ENCODE measurements at regions not wholly inside any gene's neighbourhood (a gene's known extent, or its start where the extent isn't known, plus 50 kb on each side); places are given as distances from the start of the nearest gene placed in this dataset.
"Not testable (repeated sequence)": the region's sequence is repeated elsewhere in the genome, so short reads cannot be mapped to it uniquely, and the experiment has no call there.

- no peaks in the 10 kb centered on the region for H3K9me3 ChIP-seq
- DNase-seq = no peak
These were observed 2035.3 kb upstream of the CELF4 start for GRCh38 chr18:39600894-39601293.

GRCh38 chr18:39599251-39599650 lies 2033.7 kb upstream of the CELF4 start:
- Histone ChIP-seq H3K9me3 (no peaks in the 10 kb centered on the region), H3K36me3 (no peaks in the 10 kb centered on the region), H3K27me3 (no peaks in the 10 kb centered on the region), H3K4me3 (no peak overlapping the region)
- DNase-seq = no peak

More at GRCh38 chr18:39600894-39601293, 2035.3 kb upstream of the CELF4 start:
- Histone ChIP-seq H3K4me3 (no peak overlapping the region), H3K27me3 (no peaks in the 10 kb centered on the region), H3K36me3 (no peaks in the 10 kb centered on the region)

DNA sequence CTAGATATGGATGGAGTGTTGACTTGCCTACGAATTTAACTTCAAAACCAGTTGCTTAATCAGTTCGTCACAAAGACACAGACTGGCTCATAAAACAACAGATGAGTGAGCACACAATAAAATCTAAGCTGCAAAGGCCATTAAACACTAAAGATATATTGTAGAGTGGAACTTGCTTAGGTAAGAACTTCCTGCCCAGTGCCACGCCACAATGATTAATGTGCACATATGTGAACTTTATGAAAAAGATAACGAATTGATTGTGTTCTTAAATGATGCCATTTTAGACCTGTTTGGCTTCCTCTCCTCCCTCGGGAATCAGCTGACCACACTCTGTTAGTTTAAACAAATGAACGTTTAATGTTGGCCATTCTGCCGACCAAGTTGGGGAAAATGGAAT lies 2031.3 kb upstream of the CELF4 start:
- DNase-seq = no peak
- Histone ChIP-seq H3K27me3 (no peaks in the 10 kb centered on the region), H3K4me3 (no peak overlapping the region)

DNA sequence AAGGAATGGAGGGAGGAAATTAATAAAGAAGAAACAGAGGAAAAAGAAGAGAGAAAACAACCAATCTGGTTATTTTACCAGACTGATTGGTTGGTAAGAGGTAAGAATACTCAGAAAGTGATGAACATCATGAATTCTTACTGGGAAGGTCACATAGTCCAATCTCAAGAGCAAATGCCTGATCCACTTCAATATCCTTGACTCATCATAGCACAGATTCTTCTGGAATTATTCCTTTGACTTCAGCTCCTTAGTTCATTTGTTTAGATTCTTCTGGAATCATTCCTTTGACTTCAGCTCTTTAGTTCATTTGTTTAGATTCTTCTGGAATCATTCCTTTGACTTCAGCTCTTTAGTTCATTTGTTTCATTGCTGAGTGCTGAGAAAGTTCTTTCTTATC lies 2030.6 kb upstream of the CELF4 start:
- Histone ChIP-seq H3K9me3 (no peaks in the 10 kb centered on the region), H3K27me3 (no peaks in the 10 kb centered on the region), H3K4me3 (no peak overlapping the region), H3K36me3 (no peaks in the 10 kb centered on the region)
- no peak for DNase-seq

More for the DNA sequence above, 2031.3 kb upstream of the CELF4 start:
- no peaks in the 10 kb centered on the region for H3K9me3 ChIP-seq
- H3K36me3 ChIP-seq = no peaks in the 10 kb centered on the region

DNA sequence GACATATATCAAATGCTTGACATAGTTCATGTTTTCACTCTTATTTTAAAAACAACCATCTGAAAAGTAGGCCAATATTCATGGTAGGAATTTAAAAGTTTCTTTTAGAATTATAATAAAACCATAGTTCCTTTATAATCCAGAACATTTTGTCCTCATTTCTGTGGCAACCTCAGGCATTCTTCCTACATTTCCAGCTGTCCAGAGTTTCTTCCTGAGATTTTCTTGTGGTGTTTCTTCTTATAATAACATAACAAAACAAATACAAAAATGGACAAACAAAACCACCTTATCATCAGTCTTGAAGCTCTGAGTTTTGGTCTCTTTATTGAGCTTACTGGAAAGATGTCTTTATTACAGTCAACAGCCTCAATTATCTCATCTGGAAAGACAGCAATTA lies 2028.6 kb upstream of the CELF4 start:
- Histone ChIP-seq H3K27me3 (no peaks in the 10 kb centered on the region), H3K9me3 (no peaks in the 10 kb centered on the region), H3K4me3 (no peak overlapping the region), H3K36me3 (no peaks in the 10 kb centered on the region)
- DNase-seq = no peak

GRCh38 chr18:39591649-39592048 lies 2026.1 kb upstream of the CELF4 start:
- no peaks in the 10 kb centered on the region for H3K27me3 ChIP-seq
- no peaks in the 10 kb centered on the region for H3K36me3 ChIP-seq
- H3K9me3 ChIP-seq = no peaks in the 10 kb centered on the region
- no peak for DNase-seq
- no peak overlapping the region for H3K4me3 ChIP-seq

GRCh38 chr18:39589496-39589895 lies 2023.9 kb upstream of the CELF4 start:
- no peak for DNase-seq
- Histone ChIP-seq H3K36me3 (no peaks in the 10 kb centered on the region), H3K4me3 (no peak overlapping the region), H3K9me3 (no peaks in the 10 kb centered on the region), H3K27me3 (no peaks in the 10 kb centered on the region)

GRCh38 chr18:39587586-39587985 lies 2022.0 kb upstream of the CELF4 start:
- H3K9me3 ChIP-seq = no peaks in the 10 kb centered on the region
- no peak overlapping the region for H3K4me3 ChIP-seq
- no peaks in the 10 kb centered on the region for H3K36me3 ChIP-seq
- no peak for DNase-seq
- H3K27me3 ChIP-seq = no peaks in the 10 kb centered on the region

DNA sequence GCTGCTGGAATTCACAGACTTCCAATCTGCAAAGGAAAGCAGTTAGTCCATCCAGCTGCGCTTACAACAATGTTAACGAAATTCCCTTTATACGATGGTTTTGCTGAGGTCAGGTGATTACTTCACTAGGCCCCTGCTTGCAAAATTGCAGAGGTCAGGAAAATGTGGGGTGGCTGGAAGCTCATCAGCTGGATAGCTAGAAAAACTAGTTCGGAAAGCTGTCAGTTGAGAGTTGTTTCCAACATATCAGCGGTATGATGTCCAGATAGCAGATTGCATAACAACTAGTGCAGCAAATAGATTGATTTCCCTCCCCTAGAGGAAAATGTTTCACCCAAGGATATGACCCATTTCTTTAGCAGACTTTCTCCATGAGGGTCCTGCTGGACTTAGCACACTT lies 2021.1 kb upstream of the CELF4 start:
- H3K36me3 ChIP-seq = no peaks in the 10 kb centered on the region
- no peaks in the 10 kb centered on the region for H3K27me3 ChIP-seq
- H3K4me3 ChIP-seq = no peak overlapping the region
- no peak for DNase-seq
- H3K9me3 ChIP-seq = no peaks in the 10 kb centered on the region

- Histone ChIP-seq H3K4me3 (no peak overlapping the region), H3K27me3 (no peaks in the 10 kb centered on the region), H3K9me3 (no peaks in the 10 kb centered on the region), H3K36me3 (no peaks in the 10 kb centered on the region)
- no peak for DNase-seq
These were observed 2009.3 kb upstream of the CELF4 start for GRCh38 chr18:39574897-39575296.

DNA sequence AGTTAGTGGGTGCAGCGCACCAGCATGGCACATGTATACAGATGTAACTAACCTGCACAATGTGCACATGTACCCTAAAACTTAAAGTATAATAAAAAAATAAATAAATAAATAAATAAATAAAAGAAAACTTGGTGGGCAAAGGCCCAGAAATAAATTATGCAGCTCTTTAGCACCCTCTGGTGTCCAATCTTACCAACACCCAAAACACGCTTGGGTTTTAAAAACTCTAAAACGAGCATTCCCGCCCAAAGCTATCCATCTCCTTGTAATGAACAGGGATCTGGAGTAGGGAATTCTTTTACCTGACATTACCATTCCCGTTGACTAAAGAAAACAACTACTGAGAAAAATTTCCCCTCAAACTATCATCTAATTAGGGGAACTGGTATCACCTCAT lies 2005.9 kb upstream of the CELF4 start:
- H3K4me3 ChIP-seq = no peak overlapping the region
- H3K9me3 ChIP-seq = no peaks in the 10 kb centered on the region
- no peak for DNase-seq
- H3K27me3 ChIP-seq = no peaks in the 10 kb centered on the region
- H3K36me3 ChIP-seq = no peaks in the 10 kb centered on the region

DNA sequence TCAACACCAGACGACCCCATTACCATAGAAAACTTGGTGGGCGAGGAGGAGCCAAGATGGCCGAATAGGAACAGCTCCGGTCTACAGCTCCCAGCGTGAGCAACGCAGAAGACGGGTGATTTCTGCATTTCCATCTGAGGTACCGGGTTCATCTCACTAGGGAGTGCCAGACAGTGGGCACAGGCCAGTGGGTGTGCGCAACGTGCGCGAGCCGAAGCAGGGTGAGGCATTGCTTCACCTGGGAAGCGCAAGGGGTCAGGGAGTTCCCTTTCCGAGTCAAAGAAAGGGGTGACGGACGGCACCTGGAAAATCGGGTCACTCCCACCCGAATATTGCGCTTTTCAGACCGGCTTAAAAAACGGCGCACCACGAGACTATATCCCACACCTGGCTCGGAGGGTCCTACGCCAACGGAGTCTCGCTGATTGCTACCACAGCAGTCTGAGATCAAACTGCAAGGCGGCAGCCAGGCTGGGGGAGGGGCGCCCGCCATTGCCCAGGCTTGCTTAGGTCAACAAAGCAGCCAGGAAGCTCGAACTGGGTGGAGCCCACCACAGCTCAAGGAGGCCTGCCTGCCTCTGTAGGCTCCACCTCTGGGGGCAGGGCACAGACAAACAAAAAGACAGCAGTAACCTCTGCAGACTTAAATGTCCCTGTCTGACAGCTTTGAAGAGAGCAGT lies 2000.1 kb upstream of the CELF4 start:
- H3K4me3 ChIP-seq, H3K9me3 ChIP-seq, DNase-seq, H3K36me3 ChIP-seq, H3K27me3 ChIP-seq: not testable (repeated sequence)

DNA sequence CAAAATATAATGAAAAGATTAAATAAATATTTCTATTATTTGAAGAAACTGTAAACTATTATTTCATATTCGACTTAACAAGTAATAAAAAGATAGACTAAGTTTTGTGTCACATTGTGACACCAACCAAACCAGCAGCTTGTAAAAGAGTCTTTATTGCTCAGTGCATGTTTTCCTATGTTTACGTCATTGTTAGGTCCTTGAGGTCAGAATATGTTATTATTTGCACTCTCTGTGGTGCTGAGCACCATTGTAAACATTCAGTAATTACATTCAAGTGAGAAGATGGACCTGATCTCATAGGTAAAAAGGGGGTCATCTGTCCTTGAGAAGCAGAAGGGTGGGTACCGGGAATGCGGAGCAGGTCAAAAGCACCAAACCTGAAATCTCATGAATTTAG lies 1999.1 kb upstream of the CELF4 start:
- DNase-seq = no peak
- H3K36me3 ChIP-seq = no peaks in the 10 kb centered on the region
- no peaks in the 10 kb centered on the region for H3K27me3 ChIP-seq
- no peaks in the 10 kb centered on the region for H3K9me3 ChIP-seq
- H3K4me3 ChIP-seq = no peak overlapping the region

DNA sequence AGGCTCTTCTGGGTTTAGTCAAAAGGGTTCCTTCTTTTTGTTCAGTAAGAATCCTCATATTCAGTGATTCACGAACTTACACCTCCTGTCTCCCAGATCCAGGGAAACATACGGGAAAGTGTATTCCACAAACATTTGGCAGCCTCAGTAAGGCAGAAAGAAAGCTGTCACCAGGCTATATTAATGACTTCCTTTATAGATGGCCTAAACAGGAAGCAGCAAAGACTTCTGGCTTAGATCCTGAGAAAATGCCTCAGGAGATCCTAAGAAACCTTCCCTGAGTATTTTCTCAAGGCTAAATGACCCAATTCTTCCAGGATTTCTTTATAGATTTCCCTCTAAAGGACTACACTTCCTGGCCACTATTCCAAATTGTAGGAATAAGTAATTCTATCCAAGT lies 1995.5 kb upstream of the CELF4 start:
- DNase-seq = no peak
- Histone ChIP-seq H3K4me3 (no peak overlapping the region), H3K36me3 (no peaks in the 10 kb centered on the region), H3K27me3 (no peaks in the 10 kb centered on the region), H3K9me3 (no peaks in the 10 kb centered on the region)

- Histone ChIP-seq H3K9me3 (no peaks in the 10 kb centered on the region), H3K27me3 (no peaks in the 10 kb centered on the region), H3K36me3 (no peaks in the 10 kb centered on the region), H3K4me3 (no peak overlapping the region)
- DNase-seq = no peak
These were observed 1993.1 kb upstream of the CELF4 start for GRCh38 chr18:39558658-39559057.

GRCh38 chr18:39555496-39555895 lies 1989.9 kb upstream of the CELF4 start:
- Histone ChIP-seq H3K9me3 (no peaks in the 10 kb centered on the region), H3K27me3 (no peaks in the 10 kb centered on the region), H3K4me3 (no peak overlapping the region), H3K36me3 (no peaks in the 10 kb centered on the region)
- no peak for DNase-seq

GRCh38 chr18:39550701-39551100 lies 1985.1 kb upstream of the CELF4 start:
- no peaks in the 10 kb centered on the region for H3K9me3 ChIP-seq
- no peak for DNase-seq
- no peaks in the 10 kb centered on the region for H3K27me3 ChIP-seq
- no peaks in the 10 kb centered on the region for H3K36me3 ChIP-seq
- no peak overlapping the region for H3K4me3 ChIP-seq

DNA sequence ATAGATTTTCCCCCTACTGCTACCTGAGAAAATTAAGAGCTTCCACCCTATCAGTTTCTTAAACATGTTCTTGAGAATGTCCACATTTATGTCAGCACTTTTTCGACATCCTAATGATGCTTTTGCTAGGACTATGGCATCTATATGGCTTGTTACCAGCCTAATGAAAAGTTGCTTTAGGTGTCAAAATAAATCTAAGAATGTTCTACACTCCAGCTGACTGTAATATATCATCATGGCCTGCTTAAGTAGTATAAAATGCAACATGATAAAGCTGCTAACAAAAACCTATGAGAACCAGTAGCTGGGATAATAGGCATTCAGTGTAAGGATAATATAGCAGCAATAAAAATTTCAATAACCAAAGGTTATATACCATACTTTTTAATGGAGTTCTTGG lies 1983.5 kb upstream of the CELF4 start:
- no peaks in the 10 kb centered on the region for H3K9me3 ChIP-seq
- H3K36me3 ChIP-seq = no peaks in the 10 kb centered on the region
- no peak for DNase-seq
- no peak overlapping the region for H3K4me3 ChIP-seq
- H3K27me3 ChIP-seq = no peaks in the 10 kb centered on the region

GRCh38 chr18:39531659-39532058 lies 1966.1 kb upstream of the CELF4 start:
- H3K27me3 ChIP-seq = no peaks in the 10 kb centered on the region
- no peaks in the 10 kb centered on the region for H3K36me3 ChIP-seq

More at GRCh38 chr18:39531659-39532058, 1966.1 kb upstream of the CELF4 start:
- DNase-seq = no peak
- H3K9me3 ChIP-seq = no peaks in the 10 kb centered on the region
- no peak overlapping the region for H3K4me3 ChIP-seq

Data from MG63 (cell line).